Stimulated activated naive CD4-positive, alpha-beta T cell treated with Interleukin-2 at 50 U/mL for 16 hours (primary cell): ENCODE measurements at regions not wholly inside any gene's neighbourhood (a gene's known extent, or its start where the extent isn't known, plus 50 kb on each side); places are given as distances from the start of the nearest gene placed in this dataset.

Source experiments
- DNase-seq: peaks from one replicate; lab custom pipeline; 2025; lab: John Stamatoyannopoulos, UW

DNA sequence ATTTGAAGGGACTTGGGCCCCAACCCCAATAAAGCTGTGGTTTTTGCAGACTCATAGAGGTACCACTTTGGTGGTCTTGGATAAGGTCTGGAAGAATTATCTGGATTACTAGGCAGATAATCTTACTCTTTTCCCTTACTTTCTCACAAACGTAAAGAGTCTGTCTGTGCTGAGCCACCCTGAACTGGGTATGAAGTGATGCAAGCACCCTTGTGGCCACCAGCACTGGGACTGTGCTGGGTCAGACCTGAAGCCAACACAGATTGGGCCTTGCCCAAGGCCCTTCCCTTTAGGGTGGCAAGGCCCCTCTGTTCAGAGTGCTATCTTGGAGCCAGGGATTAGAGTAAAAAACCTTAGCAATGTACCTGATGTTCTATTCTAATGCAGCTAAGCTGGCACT lies 827.0 kb upstream of the RAB6C start:
- no peak for DNase-seq

DNA sequence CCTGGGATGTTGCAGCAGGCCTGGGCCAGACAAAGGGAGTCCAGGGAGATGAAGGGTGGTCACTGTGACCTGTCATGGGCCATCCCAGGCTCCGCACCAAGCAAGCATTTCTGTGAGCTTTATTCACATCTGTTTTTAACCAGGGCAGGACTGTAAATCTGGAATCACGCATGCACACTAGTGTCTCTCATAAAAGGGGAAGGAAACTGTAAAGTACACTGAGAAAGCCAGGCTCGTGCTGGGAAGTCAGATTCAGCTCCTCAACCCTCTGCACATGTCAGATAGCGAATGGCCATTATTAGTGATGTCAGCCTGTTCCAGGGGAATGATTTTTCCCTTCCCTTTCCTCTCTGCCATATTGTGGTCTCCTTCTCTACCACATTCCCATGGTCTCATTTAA lies 818.6 kb upstream of the RAB6C start:
- DNase-seq, result no peak

DNA sequence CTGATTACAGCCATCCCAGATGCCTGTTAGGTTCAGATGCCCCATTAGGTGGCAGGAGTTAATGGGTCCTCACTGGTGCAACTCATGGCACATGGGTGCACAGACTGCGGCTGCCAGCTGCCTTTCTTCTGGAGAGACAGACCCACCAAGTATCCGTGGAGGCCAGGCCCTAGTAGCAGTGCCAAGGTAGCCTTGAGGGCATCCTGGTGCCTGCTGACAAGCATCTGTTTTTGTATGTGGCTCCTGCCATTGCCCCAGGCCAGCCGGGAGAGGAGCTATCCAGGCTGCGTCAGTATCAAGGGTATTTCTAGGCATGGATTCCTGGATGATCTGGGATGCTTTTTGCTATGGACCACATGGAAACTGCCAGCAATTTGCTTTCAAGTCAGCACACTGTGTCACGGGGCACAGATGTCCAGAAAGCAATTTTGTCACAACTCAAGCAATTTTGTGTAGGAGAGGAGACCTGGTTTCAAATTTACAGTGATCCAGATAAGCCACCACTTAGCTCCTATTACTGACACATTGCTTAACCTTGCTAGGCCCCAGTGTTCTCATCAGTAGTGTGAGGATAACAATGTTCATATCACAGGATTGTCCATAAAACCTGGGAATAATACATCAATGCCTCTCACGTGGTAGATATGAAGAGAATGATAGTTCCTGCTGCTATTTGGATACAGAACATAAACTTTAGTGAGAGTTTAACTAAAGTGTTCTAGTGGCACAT lies 815.1 kb upstream of the RAB6C start:
- DNase-seq, result no peak

DNA sequence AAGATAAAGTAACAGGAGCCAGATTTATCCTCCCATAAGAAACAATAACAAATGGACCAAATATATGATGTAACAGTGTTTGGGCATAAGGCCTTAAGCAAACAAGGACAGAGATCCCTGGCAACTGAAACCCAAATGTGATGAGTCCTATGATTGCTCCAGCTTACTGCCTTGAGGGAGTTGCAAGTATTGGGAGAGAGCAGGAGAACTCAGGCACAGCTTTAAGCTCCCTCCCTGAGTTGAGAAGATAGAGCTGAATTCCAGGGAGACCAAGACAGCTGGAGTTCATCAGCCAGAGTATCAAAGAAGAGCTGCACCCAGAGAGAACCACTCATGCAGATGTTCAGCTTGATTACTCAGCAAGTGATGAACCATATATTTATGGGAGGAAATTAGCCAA lies 814.5 kb upstream of the RAB6C start:
- no peak for DNase-seq

DNA sequence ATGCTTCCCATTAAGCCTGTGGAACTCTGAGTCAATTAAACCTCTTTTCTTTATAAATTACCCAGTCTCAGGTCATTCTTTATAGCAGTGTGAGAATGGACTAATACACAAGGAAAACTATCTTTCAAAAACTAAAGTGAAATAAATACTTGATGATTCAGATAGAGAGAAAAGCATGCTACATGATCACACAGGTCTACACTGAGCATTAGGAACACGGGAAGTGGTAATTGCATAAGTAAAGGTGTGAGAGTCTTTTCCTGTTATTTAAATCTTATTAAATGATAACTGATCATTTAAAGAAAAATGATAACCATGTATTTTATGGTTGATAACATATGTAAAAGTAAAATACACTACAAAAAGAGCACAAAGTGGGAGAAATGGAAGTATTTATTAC lies 812.0 kb upstream of the RAB6C start:
- DNase-seq, result no peak

DNA sequence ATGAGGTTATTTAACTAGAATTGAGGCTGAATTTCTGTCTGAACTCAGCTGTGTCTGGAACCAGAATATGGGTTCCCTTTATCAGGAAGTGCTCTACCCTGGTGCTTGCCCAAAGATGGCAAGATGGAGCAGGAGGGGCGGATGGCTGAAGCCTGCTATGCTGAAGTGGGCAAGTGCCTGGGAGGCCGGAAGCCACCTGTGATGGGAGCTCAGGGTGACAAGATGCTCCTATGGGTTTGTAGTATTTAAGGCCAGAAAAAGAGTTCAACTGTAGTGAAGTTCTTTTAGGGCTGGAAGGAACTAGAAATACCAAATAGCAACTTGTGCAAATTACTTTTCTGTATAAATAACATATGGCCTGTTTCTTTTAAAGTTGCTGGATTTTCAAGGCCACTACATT lies 808.9 kb upstream of the RAB6C start:
- DNase-seq, result no peak

DNA sequence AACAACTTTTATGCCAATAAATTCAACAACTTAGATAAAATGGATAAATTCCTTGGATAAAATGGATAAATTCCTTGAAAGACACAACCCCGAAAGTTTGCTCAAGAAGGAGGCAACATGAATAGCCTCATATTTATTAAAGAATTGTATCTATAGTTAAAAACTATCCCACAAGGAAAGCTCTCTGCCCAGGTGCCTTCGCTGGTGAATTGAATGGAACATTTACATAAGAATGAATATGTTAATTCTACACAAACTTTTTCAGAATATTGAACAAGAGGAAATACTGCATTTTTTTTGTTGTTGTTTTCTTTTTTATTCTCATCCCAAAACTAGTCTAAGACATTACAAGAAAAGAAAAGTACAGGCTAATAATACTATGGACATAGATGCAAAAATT lies 805.3 kb upstream of the RAB6C start:
- no peak for DNase-seq

DNA sequence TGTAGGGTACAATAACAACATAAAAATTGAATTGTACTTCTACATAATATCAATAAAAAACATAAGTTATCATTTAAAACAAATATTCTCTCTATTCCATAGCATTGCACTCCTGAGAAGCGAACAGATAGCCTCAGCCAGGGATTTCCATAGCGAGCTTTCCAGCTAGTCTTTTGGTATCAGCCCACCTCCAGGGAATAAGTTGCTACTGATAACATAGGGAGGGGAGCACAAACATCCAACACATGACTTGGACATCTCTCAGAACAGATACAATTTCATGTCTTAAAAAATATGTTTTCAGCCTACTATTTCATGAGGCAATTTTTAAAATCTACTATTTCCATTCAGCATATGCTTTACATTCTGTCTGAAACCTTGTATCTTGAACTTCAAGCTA lies 804.4 kb upstream of the RAB6C start:
- no peak for DNase-seq

DNA sequence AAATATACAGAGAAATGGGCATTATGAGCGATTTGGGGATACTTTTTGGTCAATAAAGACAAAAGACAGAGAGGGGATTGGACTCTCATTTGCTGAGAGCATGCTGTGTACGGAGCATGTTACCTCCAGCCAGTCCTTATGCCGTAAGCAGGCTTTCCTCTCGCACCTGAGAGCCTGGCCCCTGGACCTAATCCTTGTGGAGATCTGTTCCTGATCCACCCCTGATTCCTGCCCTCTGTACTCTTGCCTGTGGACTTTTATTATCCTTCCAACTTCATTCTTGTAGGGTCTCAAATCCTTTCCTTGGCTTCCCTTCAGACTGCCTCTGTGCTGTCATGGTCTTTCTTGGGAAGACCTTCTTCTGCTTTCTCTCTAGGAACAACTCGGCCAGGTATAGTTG lies 803.1 kb upstream of the RAB6C start:
- DNase-seq, result no peak

DNA sequence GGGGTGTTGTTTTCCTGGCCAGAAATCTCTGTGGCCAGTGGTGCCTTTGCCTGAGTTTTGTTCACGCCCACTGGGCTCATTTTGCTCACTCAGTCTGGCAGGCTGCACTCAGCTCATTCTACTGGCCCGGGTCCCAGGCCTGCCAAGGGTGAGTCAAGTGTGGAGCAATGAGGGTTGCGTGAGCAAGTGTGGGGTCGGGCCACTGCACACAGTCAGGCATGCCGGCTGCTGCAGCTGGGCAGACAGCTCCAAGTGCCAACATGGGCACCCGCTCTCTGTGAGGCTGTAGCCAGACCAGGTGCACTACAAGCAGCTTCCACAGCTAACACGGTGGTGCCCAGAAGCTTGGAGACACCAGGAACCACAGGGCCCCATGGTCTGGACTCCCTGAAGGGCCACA lies 801.1 kb upstream of the RAB6C start:
- no peak for DNase-seq

DNA sequence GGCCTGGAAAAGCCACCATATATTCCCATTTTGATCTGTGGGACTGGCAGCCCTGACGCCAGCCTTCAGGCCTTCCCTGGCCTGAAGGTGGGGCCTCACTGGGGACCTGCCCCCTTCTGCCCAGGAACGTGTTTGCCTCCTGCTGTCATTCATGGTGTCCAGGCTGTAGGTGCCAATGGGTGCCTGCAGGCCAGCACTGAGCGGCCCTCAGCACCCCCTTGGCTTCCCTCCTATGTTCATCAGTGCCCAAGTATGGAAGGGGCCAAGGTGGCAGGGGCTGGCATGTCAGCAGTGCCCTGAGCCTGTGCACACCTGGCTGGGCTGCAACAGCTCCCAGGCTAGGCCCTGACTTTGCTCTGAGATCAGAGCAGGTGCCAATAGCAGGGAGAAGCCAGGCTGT lies 800.3 kb upstream of the RAB6C start:
- no peak for DNase-seq

DNA sequence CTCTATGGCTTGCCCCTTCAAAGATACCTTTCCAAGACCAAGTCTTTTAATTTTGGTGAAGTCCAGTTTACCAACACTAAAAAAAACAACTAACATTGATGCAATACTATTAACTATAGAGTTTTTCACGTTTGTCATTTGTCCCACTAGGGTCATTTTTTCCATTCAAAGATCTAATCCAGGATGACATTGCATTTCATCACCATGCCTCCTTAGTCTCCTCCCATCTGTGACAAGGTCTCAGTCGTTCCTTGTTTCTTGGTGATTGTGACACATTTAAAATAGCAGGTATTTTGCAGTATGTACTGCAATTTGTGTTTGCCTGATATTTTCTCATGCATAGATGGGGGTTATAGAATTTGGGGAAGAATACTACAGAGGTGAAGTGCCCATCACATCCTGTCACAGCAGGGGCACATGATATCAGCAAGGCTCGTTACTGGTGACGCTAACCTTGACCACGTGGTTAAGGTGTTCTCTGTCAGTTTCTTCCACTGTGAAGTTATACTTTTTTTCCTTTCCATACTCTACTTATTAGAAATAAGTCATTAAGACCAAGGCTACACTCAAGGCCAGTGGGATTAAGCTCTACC lies 799.2 kb upstream of the RAB6C start:
- no peak for DNase-seq

DNA sequence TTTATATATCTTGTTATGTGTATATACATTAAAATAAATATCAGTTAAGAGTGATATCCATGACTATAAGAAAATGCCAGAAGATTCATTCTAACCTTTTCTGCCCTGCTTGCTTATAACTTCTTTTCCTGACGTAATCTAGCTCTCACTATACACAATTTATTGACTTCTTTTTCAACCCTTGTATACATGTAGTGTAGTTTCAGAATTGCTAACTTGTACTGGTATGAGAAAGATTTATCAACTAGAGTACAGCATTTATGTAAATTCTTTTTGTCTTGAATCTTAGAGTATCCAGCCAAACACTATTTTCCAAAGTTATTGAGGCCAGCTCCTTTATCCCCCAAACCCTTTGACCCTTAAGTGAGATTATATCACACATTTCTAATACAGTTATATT lies 798.0 kb upstream of the RAB6C start:
- DNase-seq, result no peak

DNA sequence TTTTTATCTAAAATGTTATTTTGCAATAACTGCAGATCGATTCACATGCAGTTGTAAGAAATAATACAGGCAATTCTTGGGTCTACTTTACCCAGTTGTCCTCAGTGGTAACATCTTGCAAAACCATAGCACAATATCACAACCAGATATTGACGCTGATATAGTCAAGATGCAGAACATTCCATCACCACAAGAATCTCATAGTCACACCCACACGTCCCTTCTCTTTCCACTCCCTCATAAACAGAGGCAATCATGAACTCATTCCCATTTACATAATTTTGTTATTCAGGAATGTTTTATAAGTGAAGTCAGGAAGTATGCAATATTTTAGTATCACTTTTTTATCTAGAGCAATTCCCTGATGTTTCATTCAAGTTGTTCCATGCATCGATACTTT lies 797.5 kb upstream of the RAB6C start:
- no peak for DNase-seq

DNA sequence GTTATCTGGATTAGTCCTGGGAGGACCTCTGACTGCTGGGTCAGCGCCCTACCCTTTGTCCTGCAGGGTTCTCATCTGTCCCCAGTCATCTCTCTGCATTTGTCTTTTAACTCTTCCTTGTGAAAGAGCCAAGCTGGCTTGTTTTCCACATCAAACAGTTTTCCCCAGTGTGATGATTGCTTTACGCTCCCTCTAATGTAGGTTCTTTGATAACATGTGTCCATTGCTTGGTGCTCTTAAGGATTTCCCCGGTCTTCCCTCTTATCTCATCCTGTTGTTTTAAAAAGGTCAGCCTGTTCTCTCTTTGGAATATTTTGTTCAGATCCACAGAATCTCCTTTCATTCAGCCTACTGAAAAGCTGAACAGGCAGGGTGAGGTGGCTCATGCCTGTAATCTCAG lies 792.1 kb upstream of the RAB6C start:
- DNase-seq, result no peak

DNA sequence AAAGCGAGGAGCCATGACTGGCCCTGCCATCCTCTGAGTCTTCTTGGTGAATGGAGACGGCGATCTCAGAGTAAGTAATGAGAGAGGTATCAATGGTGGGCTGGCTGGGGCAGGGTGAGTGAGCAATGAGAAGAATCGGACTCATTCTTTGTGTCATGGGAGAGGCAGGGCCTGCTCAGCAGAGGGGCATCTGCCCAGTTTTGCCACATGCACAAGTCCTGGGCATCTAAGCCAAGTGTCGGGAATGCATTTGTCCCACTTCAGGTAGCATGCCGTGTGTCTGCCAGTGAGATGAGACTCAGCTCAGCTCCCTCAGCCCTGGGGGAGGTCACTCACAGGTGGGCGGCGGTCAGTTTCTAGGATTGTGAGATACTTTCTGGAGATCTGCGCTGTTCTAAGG lies 791.0 kb upstream of the RAB6C start:
- no peak for DNase-seq

DNA sequence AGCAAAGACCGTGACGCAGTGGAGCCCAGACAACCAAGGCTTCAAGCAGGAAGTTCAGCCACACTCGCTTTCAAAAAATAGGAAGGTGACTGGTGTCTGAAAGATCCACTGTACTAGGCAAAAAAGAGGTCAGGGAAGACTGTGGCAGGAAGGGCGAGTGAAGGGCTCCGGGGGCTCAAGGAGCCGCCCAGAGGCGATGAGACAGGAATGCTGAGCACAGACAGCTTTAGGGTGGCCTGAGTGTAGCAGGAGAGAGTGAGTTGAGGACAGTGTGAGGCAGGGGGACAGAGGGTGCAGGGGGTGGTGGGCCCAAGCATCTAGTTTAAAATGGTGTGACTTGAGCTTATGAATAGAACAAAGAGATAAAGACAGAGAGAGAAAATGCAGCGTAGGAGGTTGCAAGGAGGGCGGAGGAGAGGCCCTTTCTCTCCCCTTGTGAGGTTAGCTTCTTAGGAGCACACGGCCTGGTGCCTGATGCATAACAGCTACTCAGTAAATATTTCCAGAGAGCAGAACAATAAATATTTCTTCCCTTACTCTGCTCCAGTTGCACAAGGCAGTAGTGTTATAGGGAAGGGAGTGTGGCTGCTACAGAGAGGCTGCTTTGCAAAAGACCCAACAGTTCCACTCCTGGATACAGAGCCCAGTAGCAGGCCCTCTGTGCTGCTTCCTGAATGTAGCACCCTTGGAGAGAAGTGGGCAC lies 789.7 kb upstream of the RAB6C start:
- no peak for DNase-seq

DNA sequence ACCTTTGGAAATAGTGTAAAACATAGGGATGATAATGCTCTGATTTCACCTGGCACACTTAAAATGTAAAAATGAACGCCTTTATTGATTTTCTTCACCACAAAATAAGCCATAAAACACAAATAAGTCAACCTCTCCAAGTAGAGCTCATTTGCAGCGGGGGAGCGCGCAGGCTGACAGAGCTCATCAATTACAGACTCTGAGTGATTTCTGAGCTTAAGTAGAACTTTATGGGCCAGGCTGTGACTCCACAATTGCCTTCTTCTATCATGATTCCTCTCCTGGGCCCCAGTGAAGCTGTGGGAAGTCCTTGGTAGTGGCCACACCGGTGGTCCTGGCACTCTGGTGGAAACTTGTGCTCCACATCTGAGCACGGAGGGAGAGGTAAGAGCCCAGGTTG lies 789.0 kb upstream of the RAB6C start:
- no peak for DNase-seq

DNA sequence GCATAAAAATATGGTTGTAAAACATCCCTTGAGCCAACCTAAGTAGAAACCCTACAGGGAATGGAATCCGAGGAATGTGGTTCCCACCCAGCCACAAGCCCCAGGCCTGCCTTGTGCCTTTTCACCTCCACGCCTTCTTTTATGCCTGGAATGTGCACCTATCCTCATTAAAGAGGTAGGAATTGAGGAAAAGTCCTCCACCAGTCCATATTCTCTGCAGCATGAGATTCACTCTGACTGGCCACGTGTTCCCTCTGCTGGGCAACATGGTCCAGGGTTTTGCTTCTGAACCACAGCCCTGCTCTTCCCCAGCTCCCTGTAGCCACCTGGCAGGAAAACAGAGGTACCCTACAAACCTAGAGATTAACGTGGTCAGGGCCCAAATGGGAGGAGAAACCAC lies 787.9 kb upstream of the RAB6C start:
- DNase-seq, result no peak

DNA sequence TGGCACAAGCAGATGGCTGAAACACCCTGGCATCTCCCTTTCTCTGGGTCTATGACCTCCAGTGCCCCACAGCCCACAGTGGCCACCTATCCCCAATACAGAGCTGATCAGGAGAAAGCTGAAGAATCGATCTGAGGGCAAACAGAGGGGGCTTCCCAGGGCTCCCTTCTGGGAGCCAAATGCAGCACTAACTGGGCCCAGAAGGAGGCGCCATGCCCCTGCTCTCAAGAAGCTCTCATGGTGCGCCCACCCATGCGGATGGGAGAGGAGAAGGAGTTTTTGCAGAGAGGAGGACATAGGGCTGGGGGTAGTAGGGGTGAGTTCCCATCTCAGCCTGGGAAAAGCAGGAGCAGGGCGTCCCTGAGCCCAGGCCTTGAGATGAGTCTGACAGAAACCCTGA lies 787.3 kb upstream of the RAB6C start:
- DNase-seq, result no peak

DNA sequence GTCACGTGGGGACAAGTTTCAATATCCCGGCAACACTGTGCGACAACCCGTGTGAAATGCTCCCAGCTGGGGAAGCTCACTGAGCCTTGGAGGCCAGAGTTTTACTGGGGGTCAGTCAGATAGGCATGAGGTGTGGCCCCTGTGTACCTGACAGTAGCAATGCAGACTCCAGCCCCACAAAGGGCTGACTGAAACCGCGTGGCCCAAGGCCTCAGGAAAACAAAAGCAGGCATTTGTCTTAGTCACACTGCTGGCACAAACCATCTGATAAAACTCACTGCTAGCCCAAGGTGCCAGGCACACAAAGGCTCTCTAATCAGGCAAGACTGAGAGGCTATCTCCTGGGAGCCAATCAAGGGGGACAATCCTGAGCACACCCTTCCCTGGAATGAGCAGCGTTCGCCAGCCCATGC lies 786.6 kb upstream of the RAB6C start:
- no peak for DNase-seq

DNA sequence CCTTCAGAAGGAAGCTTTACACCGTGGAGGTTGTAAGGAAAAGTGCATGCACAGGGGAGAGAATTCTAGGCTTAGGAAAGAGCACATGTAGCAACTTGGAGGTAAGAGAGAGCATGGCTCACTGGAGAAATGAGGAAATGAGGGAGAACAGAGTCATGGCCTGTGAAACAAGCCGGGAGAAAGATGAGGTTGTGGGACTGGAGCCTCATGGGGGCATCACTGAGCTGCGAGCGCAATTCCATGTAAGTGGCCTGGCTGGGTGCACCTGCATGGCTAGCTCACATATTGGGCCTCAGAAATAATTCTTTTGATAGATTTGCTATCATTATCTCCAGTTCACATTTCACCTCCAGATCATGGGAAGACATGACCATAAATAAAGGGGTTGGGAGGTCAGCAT lies 785.5 kb upstream of the RAB6C start:
- DNase-seq, result no peak

DNA sequence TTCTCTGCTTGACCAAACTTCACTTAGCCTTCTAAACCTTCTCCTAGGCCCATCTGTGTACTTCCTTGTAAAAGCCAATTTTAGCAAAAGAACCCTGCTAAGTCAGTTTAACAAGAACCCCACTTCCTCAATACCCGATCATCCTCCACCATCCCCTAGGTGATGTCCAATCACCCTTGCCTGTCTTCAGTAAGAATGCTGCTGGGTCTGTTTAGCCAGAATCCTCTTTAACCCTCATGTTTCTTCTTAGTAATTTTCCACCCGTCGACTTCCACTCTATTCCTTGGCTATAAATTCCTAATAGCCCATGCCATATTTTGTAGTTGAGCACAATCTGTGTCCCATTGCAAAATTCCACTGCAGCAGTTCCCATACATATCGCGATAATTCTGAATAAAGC lies 780.0 kb upstream of the RAB6C start:
- no peak for DNase-seq

DNA sequence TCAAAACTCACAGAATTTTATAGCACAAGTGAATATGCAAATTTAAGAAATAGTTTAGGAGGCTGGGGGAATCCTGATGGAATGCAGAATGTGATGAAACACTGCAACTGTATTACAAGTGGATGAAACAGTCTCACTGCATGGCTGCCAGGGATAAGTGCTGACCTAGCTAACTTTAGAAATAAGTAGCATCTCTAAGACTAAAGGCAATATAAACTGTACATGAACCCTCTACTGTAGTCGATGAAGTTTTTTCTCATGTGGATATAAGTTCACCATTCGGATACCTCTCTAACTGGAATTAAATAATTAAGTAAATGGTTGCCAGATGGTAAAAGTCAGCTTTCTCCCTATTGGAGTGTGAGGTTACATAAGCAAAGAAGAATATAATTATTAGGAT lies 777.8 kb upstream of the RAB6C start:
- DNase-seq, result no peak
